ENCODE measurements at regions not wholly inside any gene's neighbourhood (a gene's known extent, or its start where the extent isn't known, plus 50 kb on each side); places are given as distances from the start of the nearest gene placed in this dataset.

DNA sequence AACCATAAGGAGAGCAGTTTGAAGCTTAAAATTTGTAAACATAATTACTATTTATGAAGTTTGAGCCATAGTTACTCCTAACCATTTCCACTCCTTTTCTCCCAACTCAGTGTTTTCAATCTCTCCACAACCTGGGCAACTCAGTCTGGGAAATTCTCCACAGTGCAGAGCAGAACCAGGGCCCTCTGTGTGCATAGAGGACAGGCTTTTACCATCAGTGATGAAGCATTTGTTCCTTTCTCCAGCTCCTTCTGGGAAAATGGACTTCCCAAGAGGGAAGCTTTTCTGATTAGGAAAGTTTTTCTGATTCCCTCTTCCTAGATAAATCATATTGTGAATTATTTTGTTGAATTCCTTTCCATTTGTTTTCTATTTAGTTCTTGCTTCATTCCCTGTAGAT, 132.3 kb upstream of the MPDZ start:
- Mint-ChIP-seq H3K4me3 (no peak overlapping the region), H3K4me1 (no peaks in the 10 kb centered on the region), H3K9me3 (ENCODE audit: insufficient read depth) (no peaks in the 10 kb centered on the region), H3K27me3 (no peaks in the 10 kb centered on the region), H3K27ac (no peak overlapping the region)
- DNase-seq (no peak), ATAC-seq (ENCODE audit: low read depth) (no peak)
- H3K36me3 ChIP-seq (replicated peaks in 1 of 2; ENCODE audit: control extremely low read depth in 1 of 2, control insufficient read depth in 1 of 2, extremely low read depth in 1 of 2, insufficient read depth in 2 of 2, low read length in 1 of 2): no peaks in the 10 kb centered on the region
- intact Hi-C loops (cut with micrococcal nuclease): no loop called here
- H3K4me2 ChIP-seq (replicated peaks; ENCODE audit: low read depth, low read length, poor library complexity, severe bottlenecking): no peak overlapping the region
- ChIA-PET POLR2A (no interaction called here), CTCF (no interaction called here)
- H4K20me1 ChIP-seq (ENCODE audit: control insufficient read depth, insufficient read depth, low read length, poor library complexity, severe bottlenecking): no peaks in the 10 kb centered on the region
- no peak overlapping the region for H2AFZ ChIP-seq (ENCODE audit: insufficient read depth, low read depth, low read length, poor library complexity, severe bottlenecking)
- no peak overlapping the region for H3K9ac ChIP-seq (ENCODE audit: low read length)
- TF ChIP-seq EZH2 (IDR thresholded peaks at IDR 0.05; ENCODE audit: borderline replicate concordance, insufficient read depth, low read depth, low read length, poor library complexity, severe bottlenecking): no peak
- no peaks in the 10 kb centered on the region for H3K4me1 ChIP-seq (ENCODE audit: control insufficient read depth in 2 of 2, insufficient read depth in 2 of 2, low read length in 2 of 2)
- no peak overlapping the region for H3K27ac ChIP-seq (ENCODE audit: low read length in 2 of 2)
- H3K9me3 ChIP-seq (ENCODE audit: control extremely low read depth in 1 of 3, control insufficient read depth in 2 of 3, insufficient read depth in 1 of 3, low read length in 2 of 3): no peaks in the 10 kb centered on the region
- no peaks in the 10 kb centered on the region for H3K79me2 ChIP-seq (ENCODE audit: control insufficient read depth, insufficient read depth, low read length)
- H3K4me3 ChIP-seq (ENCODE audit: control extremely low read depth in 1 of 5, extremely low read depth in 1 of 5, insufficient read depth in 1 of 5, low read depth in 2 of 5, low read length in 4 of 5): no peak overlapping the region
- no peaks in the 10 kb centered on the region for H3K27me3 ChIP-seq (replicated peaks in 1 of 4; ENCODE audit: control extremely low read depth in 1 of 4, control insufficient read depth in 3 of 4, insufficient read depth in 4 of 4, low read length in 3 of 4)

DNA sequence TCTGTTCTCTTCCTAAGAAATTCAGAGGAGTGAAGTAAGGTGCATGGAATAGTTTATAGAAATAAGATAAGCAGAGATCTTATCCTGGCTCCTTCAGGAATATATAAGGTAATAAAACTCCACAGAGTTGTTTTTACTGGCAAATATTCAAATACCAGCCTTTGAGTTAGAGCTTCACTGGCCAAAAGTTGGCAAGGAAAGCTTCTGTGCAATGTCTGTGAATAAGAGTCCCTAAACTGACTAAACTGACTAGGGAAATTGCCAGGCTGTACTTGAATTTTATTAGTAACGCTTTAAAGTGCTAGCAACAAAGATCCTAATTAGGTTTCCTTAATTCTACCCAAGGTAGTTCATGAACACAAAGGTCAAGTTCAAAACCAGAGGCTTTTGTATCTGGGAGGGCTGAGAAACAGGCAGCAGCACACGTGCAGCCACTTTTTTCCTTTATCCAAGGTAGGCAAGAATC, 131.1 kb upstream of the MPDZ start:
- H3K9me3 ChIP-seq (ENCODE audit: control extremely low read depth in 1 of 3, control insufficient read depth in 2 of 3, insufficient read depth in 1 of 3, low read length in 2 of 3): no peaks in the 10 kb centered on the region
- no peak overlapping the region for H3K27ac ChIP-seq (ENCODE audit: low read length in 2 of 2)
- no peak overlapping the region for H3K27ac Mint-ChIP-seq
- no peaks in the 10 kb centered on the region for H3K4me1 ChIP-seq (ENCODE audit: control insufficient read depth in 2 of 2, insufficient read depth in 2 of 2, low read length in 2 of 2)
- no peak overlapping the region for H3K4me3 ChIP-seq (ENCODE audit: control extremely low read depth in 1 of 5, extremely low read depth in 1 of 5, insufficient read depth in 1 of 5, low read depth in 2 of 5, low read length in 4 of 5)
- H3K79me2 ChIP-seq (ENCODE audit: control insufficient read depth, insufficient read depth, low read length): no peaks in the 10 kb centered on the region
- H2AFZ ChIP-seq (ENCODE audit: insufficient read depth, low read depth, low read length, poor library complexity, severe bottlenecking): no peak overlapping the region
- no peak overlapping the region for H3K9ac ChIP-seq (ENCODE audit: low read length)
- H3K4me1 Mint-ChIP-seq: no peaks in the 10 kb centered on the region
- H3K27me3 ChIP-seq (replicated peaks in 1 of 4; ENCODE audit: control extremely low read depth in 1 of 4, control insufficient read depth in 3 of 4, insufficient read depth in 4 of 4, low read length in 3 of 4): no peaks in the 10 kb centered on the region
- no peaks in the 10 kb centered on the region for H3K36me3 ChIP-seq (replicated peaks in 1 of 2; ENCODE audit: control extremely low read depth in 1 of 2, control insufficient read depth in 1 of 2, extremely low read depth in 1 of 2, insufficient read depth in 2 of 2, low read length in 1 of 2)
- no peak for TF ChIP-seq EZH2 (IDR thresholded peaks at IDR 0.05; ENCODE audit: borderline replicate concordance, insufficient read depth, low read depth, low read length, poor library complexity, severe bottlenecking)
- TF ChIP-seq, protein P1, sequence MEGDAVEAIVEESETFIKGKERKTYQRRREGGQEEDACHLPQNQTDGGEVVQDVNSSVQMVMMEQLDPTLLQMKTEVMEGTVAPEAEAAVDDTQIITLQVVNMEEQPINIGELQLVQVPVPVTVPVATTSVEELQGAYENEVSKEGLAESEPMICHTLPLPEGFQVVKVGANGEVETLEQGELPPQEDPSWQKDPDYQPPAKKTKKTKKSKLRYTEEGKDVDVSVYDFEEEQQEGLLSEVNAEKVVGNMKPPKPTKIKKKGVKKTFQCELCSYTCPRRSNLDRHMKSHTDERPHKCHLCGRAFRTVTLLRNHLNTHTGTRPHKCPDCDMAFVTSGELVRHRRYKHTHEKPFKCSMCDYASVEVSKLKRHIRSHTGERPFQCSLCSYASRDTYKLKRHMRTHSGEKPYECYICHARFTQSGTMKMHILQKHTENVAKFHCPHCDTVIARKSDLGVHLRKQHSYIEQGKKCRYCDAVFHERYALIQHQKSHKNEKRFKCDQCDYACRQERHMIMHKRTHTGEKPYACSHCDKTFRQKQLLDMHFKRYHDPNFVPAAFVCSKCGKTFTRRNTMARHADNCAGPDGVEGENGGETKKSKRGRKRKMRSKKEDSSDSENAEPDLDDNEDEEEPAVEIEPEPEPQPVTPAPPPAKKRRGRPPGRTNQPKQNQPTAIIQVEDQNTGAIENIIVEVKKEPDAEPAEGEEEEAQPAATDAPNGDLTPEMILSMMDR (IDR thresholded peaks at IDR 0.05): no peak
- intact Hi-C loops (cut with micrococcal nuclease): no loop called here
- WGBS (ENCODE audit: insufficient coverage): no CpG with 5 or more reads among the region's 2 CpGs
- no peak overlapping the region for H3K4me2 ChIP-seq (replicated peaks; ENCODE audit: low read depth, low read length, poor library complexity, severe bottlenecking)
- POLR2A ChIA-PET: no interaction called here
- no peaks in the 10 kb centered on the region for H4K20me1 ChIP-seq (ENCODE audit: control insufficient read depth, insufficient read depth, low read length, poor library complexity, severe bottlenecking)
- DNase-seq: no peak
- H3K4me3 Mint-ChIP-seq: no peak overlapping the region
- no peaks in the 10 kb centered on the region for H3K9me3 Mint-ChIP-seq (ENCODE audit: insufficient read depth)
- CTCF ChIA-PET: no interaction called here
- ATAC-seq (ENCODE audit: low read depth): no peak
- H3K27me3 Mint-ChIP-seq: no peaks in the 10 kb centered on the region

All from B cell (primary cell).